HG03565 (cell line): ENCODE measurements at regions not wholly inside any gene's neighbourhood (a gene's known extent, or its start where the extent isn't known, plus 50 kb on each side); places are given as distances from the start of the nearest gene placed in this dataset.
"Not testable (repeated sequence)": the region's sequence is repeated elsewhere in the genome, so short reads cannot be mapped to it uniquely, and the experiment has no call there.

Source experiments
- ATAC-seq: cut with Tn5 transposase; IDR thresholded peaks from one replicate; pipeline ENCODE4 v1.9.1; 2021; ENCODE audit warnings: mild to moderate bottlenecking, moderate library complexity; ENCODE audit not compliant: unreplicated experiment

- ATAC-seq, result no peak
Measured at GRCh38 chr2:43074592-43075053, 151.8 kb downstream of the ZFP36L2 start.

GRCh38 chr2:43074052-43074451 lies 152.4 kb downstream of the ZFP36L2 start:
- ATAC-seq, result no peak

- no peak for ATAC-seq
Measured at GRCh38 chr2:43073401-43073825, 153.0 kb downstream of the ZFP36L2 start.

- no peak for ATAC-seq
Measured at GRCh38 chr2:43071599-43072550, 154.5 kb downstream of the ZFP36L2 start.

GRCh38 chr2:43070676-43071502 lies 155.5 kb downstream of the ZFP36L2 start:
- no peak for ATAC-seq

GRCh38 chr2:43070030-43070429 lies 156.4 kb downstream of the ZFP36L2 start:
- ATAC-seq, result no peak

GRCh38 chr2:43068631-43069517 lies 157.5 kb downstream of the ZFP36L2 start:
- ATAC-seq, result no peak

- no peak for ATAC-seq
Measured at GRCh38 chr2:43068041-43068533, 158.3 kb downstream of the ZFP36L2 start.

- no peak for ATAC-seq
Measured at GRCh38 chr2:43067254-43068040, 159.0 kb downstream of the ZFP36L2 start.

- ATAC-seq, result not testable (repeated sequence)
Measured at GRCh38 chr2:43066541-43067253, 159.7 kb downstream of the ZFP36L2 start.

GRCh38 chr2:43065871-43066270 lies 160.5 kb downstream of the ZFP36L2 start:
- ATAC-seq, result no peak

- no peak for ATAC-seq
Measured at GRCh38 chr2:43065036-43065435, 161.4 kb downstream of the ZFP36L2 start.

- not testable (repeated sequence) for ATAC-seq
Measured at GRCh38 chr2:43063096-43063495, 163.3 kb downstream of the ZFP36L2 start.

- no peak for ATAC-seq
Measured at GRCh38 chr2:43062058-43062457, 164.3 kb downstream of the ZFP36L2 start.

- ATAC-seq, result no peak
Measured at GRCh38 chr2:43060390-43061016, 165.9 kb downstream of the ZFP36L2 start.

- ATAC-seq, result no peak
Measured at GRCh38 chr2:43059183-43059897, 167.1 kb downstream of the ZFP36L2 start.

- ATAC-seq, result no peak
Measured at GRCh38 chr2:43058726-43059110, 167.7 kb downstream of the ZFP36L2 start.
